ENCODE measurements at regions not wholly inside any gene's neighbourhood (a gene's known extent, or its start where the extent isn't known, plus 50 kb on each side); places are given as distances from the start of the nearest gene placed in this dataset.

DNA sequence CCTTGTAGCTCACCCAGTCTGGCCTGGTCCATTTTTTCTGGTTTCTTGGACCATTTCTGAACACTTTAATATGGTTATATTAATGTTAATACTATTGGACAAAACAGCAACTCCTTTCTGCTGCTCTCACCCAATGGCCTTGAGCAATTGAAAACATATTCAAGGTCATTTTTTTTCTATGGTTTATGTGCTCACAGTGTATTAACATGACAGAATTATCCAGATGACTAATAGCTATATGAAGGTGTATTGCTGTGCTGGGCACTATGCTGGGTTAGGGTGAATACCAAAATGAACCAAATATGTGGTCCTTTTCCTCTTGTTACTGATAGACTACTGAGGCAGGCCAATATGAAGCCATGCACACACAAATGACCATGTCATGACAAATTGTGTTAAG lies 591.6 kb upstream of the PLXNA2 start:
- Histone ChIP-seq H3K27me3 (no peaks in the 10 kb centered on the region), H3K36me3 (no peaks in the 10 kb centered on the region), H3K9me3 (no peaks in the 10 kb centered on the region), H3K27ac (no peak overlapping the region), H3K4me1 (no peaks in the 10 kb centered on the region), H3K4me3 (no peak overlapping the region)
- DNase-seq (ENCODE audit: low spot score in 2 of 2): no peak
- TF ChIP-seq EP300 (IDR thresholded peaks at IDR 0.05) (no peak), CTCF (IDR thresholded peaks at IDR 0.05) (no peak), POLR2AphosphoS5 (IDR thresholded peaks at IDR 0.05) (no peak), POLR2A (IDR thresholded peaks at IDR 0.05) (no peak)

GRCh38 chr1:208837242-208837641 lies 593.1 kb upstream of the PLXNA2 start:
- Histone ChIP-seq H3K27ac (no peak overlapping the region), H3K36me3 (no peaks in the 10 kb centered on the region), H3K4me1 (no peaks in the 10 kb centered on the region), H3K4me3 (no peak overlapping the region), H3K27me3 (no peaks in the 10 kb centered on the region), H3K9me3 (no peaks in the 10 kb centered on the region)
- TF ChIP-seq POLR2A (IDR thresholded peaks at IDR 0.05): no peak
- no peak for TF ChIP-seq EP300 (IDR thresholded peaks at IDR 0.05)
- TF ChIP-seq CTCF (IDR thresholded peaks at IDR 0.05): no peak
- TF ChIP-seq POLR2AphosphoS5 (IDR thresholded peaks at IDR 0.05): no peak
- no peak for DNase-seq (ENCODE audit: low spot score in 2 of 2)

- no peak overlapping the region for H3K4me3 ChIP-seq
- H3K27ac ChIP-seq: no peak overlapping the region
- H3K27me3 ChIP-seq: no peaks in the 10 kb centered on the region
- H3K9me3 ChIP-seq: no peaks in the 10 kb centered on the region
- TF ChIP-seq EP300 (IDR thresholded peaks at IDR 0.05): no peak
- TF ChIP-seq POLR2AphosphoS5 (IDR thresholded peaks at IDR 0.05): no peak
- no peak for TF ChIP-seq POLR2A (IDR thresholded peaks at IDR 0.05)
- TF ChIP-seq CTCF (IDR thresholded peaks at IDR 0.05): no peak
- DNase-seq (ENCODE audit: low spot score in 2 of 2): no peak
- 94% methylated on average over 10 of the region's 10 CpGs for WGBS
- H3K36me3 ChIP-seq: no peaks in the 10 kb centered on the region
- no peaks in the 10 kb centered on the region for H3K4me1 ChIP-seq
These were observed 597.3 kb upstream of the PLXNA2 start for GRCh38 chr1:208841436-208841835.

GRCh38 chr1:208842451-208842850 lies 598.3 kb upstream of the PLXNA2 start:
- Histone ChIP-seq H3K4me1 (no peaks in the 10 kb centered on the region), H3K9me3 (no peaks in the 10 kb centered on the region), H3K4me3 (no peak overlapping the region), H3K27ac (no peak overlapping the region), H3K36me3 (no peaks in the 10 kb centered on the region), H3K27me3 (no peaks in the 10 kb centered on the region)
- WGBS: 90% methylated on average over 3 of the region's 3 CpGs
- DNase-seq (ENCODE audit: low spot score in 2 of 2): no peak
- TF ChIP-seq POLR2A (IDR thresholded peaks at IDR 0.05) (no peak), POLR2AphosphoS5 (IDR thresholded peaks at IDR 0.05) (no peak), CTCF (IDR thresholded peaks at IDR 0.05) (no peak)

- H3K27me3 ChIP-seq: no peaks in the 10 kb centered on the region
- no peaks in the 10 kb centered on the region for H3K9me3 ChIP-seq
- H3K4me1 ChIP-seq: no peaks in the 10 kb centered on the region
- no peaks in the 10 kb centered on the region for H3K36me3 ChIP-seq
- no peak overlapping the region for H3K4me3 ChIP-seq
- TF ChIP-seq POLR2A (IDR thresholded peaks at IDR 0.05): no peak
- no peak for TF ChIP-seq CTCF (IDR thresholded peaks at IDR 0.05)
- 91% methylated on average over 3 of the region's 3 CpGs for WGBS
- DNase-seq (ENCODE audit: low spot score in 2 of 2): no peak
- no peak overlapping the region for H3K27ac ChIP-seq
These were observed 600.0 kb upstream of the PLXNA2 start for GRCh38 chr1:208844158-208844557.
